CMK (cell line): ENCODE measurements at regions not wholly inside any gene's neighbourhood (a gene's known extent, or its start where the extent isn't known, plus 50 kb on each side); places are given as distances from the start of the nearest gene placed in this dataset.

Experiments
- DNase-seq: peaks from one replicate; pipeline ENCODE4 v3.0.0-alpha.2; 2010; ENCODE audit warnings: low read depth

DNA sequence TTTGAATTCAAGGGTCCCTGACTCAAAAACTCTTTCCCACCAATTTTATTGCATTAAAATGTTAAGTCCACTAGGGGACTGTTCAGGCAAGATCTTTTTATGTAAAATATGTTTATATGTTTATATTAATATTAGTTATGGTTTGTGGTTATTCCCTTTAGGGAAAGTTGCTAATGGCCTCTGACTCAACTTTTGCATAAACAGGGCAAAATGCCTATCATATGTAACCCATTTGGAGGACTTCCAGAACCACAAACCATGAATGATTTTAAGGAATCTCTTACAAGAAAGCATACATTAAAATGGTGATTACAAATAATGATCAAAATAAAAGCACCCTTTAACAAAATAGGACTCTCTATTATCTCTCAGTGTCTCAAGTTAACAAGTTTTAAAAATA lies 1484.5 kb upstream of the ZEB2 start:
- no peak for DNase-seq

GRCh38 chr2:146003337-146003736 lies 1483.4 kb upstream of the ZEB2 start:
- no peak for DNase-seq

DNA sequence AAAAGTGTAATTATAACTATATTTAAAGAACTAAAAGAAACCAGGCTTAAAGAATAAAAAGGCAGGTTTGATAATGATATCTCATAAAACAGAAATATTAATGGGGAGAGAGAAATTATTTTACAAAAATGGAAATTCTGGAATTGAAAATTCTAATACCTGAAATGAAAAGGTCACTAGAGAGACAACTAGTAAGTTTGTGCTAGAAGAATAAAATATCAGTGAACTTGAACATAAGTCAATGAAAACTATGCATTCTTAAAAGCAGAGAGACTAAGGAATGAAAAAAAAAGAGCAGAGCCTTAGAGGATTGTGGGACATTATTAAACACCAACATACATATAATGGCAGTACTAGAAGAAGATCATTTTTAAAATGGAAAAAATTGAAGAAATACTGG lies 1475.0 kb upstream of the ZEB2 start:
- DNase-seq, result no peak

GRCh38 chr2:145992572-145992971 lies 1472.7 kb upstream of the ZEB2 start:
- no peak for DNase-seq

- no peak for DNase-seq
Observed at GRCh38 chr2:145987793-145988192, 1467.9 kb upstream of the ZEB2 start.

DNA sequence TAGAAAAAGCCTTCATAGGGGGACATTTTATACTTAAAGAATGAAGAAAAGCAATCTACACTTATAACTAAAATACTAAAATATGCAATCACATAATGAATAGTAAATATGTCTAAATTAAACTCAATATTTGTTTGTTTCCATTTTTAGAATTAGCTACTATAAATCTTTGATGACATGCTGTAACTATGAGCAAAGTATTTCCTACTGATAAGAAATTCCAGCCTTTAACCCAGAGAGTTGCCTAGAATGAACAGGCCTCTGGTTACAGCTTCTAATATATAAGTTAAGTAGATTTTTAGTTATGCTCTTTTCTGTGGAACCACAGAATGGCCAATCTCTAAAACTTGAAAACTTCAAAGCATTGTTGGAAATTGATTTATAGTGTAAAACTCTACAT lies 1465.6 kb upstream of the ZEB2 start:
- DNase-seq, result no peak

DNA sequence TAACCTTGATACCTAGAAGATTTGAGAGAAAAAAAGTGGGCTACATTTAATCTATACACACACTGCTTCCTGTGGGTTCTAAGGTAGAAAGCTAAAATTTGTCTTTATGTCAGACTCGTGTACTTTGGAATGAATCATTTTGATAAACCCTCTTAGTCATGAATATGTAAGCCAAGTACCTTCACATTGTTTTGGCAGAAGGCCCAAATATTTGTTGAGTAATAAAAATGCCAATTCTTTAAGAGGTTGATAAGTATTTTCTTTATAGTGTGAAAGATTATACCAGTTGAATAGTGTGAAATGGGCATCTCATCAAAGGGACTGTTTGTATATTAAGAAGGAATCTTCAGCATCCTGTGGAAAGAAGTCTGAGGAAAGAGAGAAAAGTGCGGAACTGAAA lies 1464.7 kb upstream of the ZEB2 start:
- DNase-seq, result no peak

GRCh38 chr2:145980318-145980717 lies 1460.4 kb upstream of the ZEB2 start:
- DNase-seq, result no peak

DNA sequence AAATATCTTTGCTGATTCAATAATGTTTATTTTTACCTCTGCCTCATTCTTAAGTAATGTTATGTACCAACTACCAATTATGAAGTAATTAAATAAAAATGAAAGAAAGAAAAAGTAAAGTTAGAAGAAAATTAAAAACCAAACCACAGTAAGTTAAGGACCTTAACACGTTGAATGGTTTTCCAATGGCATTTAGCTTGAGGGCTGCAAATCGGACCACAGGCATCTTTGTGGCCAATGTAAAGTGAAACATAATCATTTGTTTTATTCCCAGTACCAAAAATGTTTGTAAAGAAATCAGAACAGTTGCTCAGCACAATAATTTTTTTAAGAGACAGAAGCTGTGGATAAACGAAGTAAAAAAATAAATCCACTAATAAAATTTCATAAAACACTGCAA lies 1455.5 kb upstream of the ZEB2 start:
- no peak for DNase-seq

DNA sequence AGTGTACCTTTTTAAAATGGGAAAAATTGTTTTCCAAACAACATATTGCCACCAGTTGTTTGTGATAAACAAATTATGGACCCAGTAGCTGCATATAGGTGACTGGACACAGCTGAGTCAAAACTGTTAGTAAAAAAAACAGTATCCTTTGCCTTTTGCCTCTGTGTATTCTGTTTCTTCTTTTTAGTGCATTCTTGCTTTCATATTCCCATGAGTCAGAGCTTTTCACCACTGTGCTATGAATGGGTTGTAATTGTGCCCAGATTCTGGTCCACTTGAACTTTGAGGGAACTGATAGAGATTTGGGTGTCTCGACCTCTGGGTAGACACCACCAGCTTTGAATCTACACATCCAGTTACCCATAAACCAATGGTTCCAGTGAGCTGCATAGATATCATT lies 1441.9 kb upstream of the ZEB2 start:
- no peak for DNase-seq

DNA sequence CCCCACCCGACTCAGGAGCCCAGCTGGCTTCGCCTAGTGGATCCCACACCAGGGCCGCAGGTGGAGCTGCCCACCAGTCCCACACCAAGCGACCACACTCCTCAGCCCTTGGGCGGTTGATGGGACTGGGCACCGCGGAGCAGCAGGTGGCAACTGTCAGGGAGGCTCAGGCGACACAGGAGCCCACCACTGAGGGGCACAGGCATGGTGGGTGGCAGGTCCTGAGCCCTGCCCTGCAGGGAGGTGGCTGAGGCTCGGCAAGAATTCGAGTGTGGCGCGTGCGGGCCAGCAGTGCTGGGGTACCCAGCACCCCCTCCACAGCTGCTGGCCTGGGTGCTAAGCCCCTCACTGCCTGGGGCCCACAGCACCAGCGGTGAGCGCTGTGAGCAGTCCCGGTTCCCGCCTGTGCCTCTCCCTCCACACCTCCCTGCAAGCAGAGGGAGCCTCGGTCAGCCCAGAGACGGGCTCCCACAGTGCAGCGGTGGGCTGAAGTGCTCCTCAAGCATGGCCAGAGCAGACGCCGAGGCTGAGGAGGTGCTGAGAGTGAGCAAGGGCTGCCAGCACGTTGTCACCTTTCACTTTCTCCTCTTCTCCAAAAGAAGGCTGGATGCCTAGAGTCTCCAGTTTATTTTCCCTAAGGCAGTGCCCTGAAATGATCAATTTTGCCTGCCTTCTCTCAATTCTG lies 1440.7 kb upstream of the ZEB2 start:
- DNase-seq, result no peak

DNA sequence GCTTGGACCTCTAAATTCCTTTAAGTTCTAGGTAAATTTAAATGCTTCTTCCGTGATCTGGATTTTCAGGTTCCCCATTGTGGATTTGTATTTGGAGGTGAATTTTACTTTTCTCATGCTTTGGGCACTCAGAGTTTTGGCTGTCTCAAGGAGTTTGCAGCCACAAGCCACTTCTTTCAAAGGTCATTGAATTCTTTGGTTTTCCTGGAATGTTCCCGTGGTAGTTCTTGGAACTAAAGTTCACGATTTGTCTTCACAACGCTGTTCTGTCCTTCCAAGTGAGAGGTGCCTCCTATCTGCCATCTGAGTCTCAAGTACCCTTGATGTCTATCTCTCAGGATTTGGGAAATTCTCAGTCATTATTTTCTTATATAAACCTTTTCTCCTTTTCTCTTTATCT lies 1438.7 kb upstream of the ZEB2 start:
- no peak for DNase-seq

- no peak for DNase-seq
Observed at GRCh38 chr2:145957929-145958328, 1438.0 kb upstream of the ZEB2 start.

- DNase-seq, result no peak
Observed at GRCh38 chr2:145939949-145940348, 1420.0 kb upstream of the ZEB2 start.

GRCh38 chr2:145935016-145935415 lies 1415.1 kb upstream of the ZEB2 start:
- DNase-seq, result no peak

DNA sequence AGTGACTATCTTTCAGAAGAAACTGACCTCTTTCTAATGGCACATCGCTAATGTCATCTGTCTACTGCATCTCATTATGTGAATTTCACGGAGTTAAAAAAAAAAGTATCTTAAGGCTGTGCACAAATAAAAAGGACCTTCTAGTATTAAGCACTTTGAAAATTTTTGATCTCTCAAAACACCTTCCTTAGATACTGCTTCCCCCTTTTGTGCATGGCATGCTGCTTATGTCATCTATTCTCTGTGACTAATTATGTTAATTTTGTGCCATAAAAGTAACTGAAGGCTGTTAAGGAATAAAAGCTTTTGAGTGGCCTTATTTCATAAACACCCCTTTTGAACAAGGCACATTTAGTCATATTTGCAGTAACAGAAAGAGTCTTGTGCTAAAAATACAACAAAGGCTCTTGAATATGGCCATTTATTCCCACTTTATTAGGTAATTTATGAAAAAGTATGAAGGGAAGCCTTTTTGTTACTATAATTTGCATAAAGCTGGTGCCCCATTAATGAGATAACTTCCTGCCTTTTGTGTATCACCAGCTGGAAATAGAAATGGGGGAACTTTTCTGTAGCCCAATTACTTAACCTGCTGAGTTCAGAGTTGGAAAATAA lies 1412.0 kb upstream of the ZEB2 start:
- no peak for DNase-seq

- no peak for DNase-seq
Observed at GRCh38 chr2:145930318-145930717, 1410.4 kb upstream of the ZEB2 start.

- DNase-seq, result no peak
Observed at GRCh38 chr2:145927131-145927950, 1407.4 kb upstream of the ZEB2 start.

GRCh38 chr2:145925591-145925990 lies 1405.7 kb upstream of the ZEB2 start:
- no peak for DNase-seq

DNA sequence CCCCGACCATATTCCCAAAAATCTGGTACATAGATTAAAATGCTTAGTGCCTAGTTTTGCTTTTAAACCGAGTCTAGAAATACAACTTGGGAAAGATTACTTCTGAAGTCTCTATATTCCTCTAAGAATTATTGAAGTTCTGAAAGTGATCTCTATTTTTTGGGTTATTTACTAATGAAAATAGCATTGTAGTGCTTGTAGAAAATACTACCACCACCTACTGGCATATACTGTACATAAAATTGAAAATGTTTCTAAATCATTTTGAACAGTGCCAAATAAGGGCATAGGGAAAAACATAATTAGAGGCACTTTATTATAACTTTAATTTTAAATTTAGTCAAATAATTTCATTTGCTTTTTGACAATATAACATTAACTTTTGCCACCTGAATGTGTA lies 1399.6 kb upstream of the ZEB2 start:
- no peak for DNase-seq

- no peak for DNase-seq
Observed at GRCh38 chr2:145918951-145919350, 1399.0 kb upstream of the ZEB2 start.

DNA sequence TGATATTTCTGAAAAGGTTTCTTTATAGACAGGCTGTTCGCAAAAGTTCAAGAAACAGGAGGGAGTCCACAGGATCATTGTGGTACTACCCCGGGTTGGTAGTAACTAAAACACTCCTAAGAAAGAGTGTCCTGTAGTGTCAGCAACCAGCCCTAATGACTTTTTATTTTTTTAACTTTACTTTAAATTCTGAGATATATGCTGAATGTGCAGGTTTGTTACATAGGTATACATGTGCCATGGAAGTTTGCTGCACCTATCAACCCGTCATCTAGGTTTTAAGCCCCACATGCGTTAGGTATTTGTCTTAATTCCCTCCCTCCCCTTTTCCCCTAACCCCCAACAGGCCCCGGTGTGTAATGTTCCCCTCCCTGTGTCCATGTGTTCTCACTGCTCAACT lies 1396.9 kb upstream of the ZEB2 start:
- DNase-seq, result no peak

GRCh38 chr2:145914716-145915115 lies 1394.8 kb upstream of the ZEB2 start:
- DNase-seq, result no peak
